Epidermal melanocyte (primary cell): ENCODE measurements at regions not wholly inside any gene's neighbourhood (a gene's known extent, or its start where the extent isn't known, plus 50 kb on each side); places are given as distances from the start of the nearest gene placed in this dataset.
"Not testable (repeated sequence)": the region's sequence is repeated elsewhere in the genome, so short reads cannot be mapped to it uniquely, and the experiment has no call there.

Experiments
- DNase-seq: peaks from one replicate; pipeline ENCODE4 v3.0.0; 2011; ENCODE audit warnings: low spot score; ENCODE audit not compliant: insufficient read length

GRCh38 chr9:111094433-111094924 lies 56.2 kb upstream of the LPAR1 start:
- no peak for DNase-seq

GRCh38 chr9:111092167-111092566 lies 53.9 kb upstream of the LPAR1 start:
- DNase-seq: not testable (repeated sequence)
